ENCODE measurements at regions not wholly inside any gene's neighbourhood (a gene's known extent, or its start where the extent isn't known, plus 50 kb on each side); places are given as distances from the start of the nearest gene placed in this dataset.

DNA sequence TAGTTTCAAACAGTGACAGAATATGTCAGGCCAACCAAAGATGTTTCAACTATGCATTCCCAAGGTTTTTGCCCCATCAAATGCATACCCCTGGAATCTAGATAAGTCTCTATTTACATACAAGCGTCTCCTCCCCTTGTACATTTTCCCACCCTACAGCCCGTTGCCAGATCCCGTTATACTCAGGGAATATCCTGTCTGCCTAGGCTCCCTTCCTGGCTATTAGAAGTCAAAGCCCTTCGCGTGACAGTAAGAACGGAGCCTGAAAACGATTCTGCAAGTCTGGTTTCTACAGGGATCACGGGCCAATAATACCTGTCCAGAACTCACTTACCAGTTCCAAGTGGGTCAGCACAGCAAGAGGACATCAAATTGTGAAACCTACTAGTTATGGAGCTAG, 134.8 kb downstream of the LACC1 start:
- TF ChIP-seq YY1 (IDR thresholded peaks at IDR 0.05; ENCODE audit: insufficient read depth, insufficient read length): no peak
- no peak for TF ChIP-seq ZNF274 (IDR thresholded peaks at IDR 0.05; ENCODE audit: low read depth, low read length)
